AG10803 (cell line): ENCODE measurements at regions not wholly inside any gene's neighbourhood (a gene's known extent, or its start where the extent isn't known, plus 50 kb on each side); places are given as distances from the start of the nearest gene placed in this dataset.
"Not testable (repeated sequence)": the region's sequence is repeated elsewhere in the genome, so short reads cannot be mapped to it uniquely, and the experiment has no call there.

ENCODE experiments used
- DNase-seq: peaks from one replicate; pipeline ENCODE4 v3.0.0; 2010; ENCODE audit warnings: low read depth
- H3K4me3 ChIP-seq: 2 replicates; pipeline ENCODE4 v1.5.1; 2011; ENCODE audit warnings: mild to moderate bottlenecking, low read length, control low read depth
- TF ChIP-seq, protein P1 (sequence below): conservative IDR thresholded peaks from 2 replicates; pipeline ENCODE4 v1.5.1; 2011; ENCODE audit warnings: mild to moderate bottlenecking, low read length, control low read depth, inconsistent platforms

DNA sequence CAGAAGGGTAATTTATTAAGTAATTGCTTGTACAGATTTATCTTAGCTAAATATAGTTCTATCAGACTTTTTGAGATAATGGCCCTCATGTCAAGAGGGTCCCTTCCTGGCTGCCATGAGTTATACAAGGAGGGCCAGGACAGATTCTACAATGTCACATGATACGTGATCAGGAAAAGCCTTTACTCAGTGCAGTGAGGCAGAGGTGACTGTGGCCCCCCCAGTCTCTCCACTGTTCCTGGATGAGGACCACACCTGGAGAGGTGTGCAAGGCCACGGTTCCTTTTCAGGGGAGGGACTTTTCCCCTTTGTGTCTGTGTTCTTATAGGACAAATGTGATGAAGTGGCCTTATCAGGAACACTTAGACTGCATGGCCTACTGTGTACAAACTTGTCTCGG lies 54.3 kb upstream of the LRCH1 start:
- no peak overlapping the region for H3K4me3 ChIP-seq
- no peak for DNase-seq
- TF ChIP-seq, protein P1, sequence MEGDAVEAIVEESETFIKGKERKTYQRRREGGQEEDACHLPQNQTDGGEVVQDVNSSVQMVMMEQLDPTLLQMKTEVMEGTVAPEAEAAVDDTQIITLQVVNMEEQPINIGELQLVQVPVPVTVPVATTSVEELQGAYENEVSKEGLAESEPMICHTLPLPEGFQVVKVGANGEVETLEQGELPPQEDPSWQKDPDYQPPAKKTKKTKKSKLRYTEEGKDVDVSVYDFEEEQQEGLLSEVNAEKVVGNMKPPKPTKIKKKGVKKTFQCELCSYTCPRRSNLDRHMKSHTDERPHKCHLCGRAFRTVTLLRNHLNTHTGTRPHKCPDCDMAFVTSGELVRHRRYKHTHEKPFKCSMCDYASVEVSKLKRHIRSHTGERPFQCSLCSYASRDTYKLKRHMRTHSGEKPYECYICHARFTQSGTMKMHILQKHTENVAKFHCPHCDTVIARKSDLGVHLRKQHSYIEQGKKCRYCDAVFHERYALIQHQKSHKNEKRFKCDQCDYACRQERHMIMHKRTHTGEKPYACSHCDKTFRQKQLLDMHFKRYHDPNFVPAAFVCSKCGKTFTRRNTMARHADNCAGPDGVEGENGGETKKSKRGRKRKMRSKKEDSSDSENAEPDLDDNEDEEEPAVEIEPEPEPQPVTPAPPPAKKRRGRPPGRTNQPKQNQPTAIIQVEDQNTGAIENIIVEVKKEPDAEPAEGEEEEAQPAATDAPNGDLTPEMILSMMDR: no peak

DNA sequence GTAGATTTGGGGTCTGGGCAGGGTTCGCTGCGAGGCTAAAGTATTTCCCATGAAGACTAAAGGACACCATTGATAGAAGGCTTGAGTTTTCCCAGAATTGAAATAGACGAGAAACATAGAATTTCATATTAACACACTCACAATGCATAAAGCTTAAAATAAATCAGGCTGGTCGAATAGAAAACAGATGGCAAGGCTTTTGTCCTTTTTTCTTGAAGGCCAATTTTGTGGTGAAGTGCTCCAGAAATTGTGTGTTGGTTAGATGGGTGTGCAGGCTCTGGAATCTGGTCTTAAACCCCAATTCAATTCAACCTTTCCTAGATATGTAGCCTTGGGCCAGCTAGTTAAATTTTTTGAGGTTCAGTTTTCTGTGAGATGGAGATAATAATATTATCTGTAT lies 56.9 kb upstream of the LRCH1 start:
- H3K4me3 ChIP-seq: peak overlapping the region; percentile 20; the same call in 1 of the 2 replicates
- TF ChIP-seq, protein P1: no peak

DNA sequence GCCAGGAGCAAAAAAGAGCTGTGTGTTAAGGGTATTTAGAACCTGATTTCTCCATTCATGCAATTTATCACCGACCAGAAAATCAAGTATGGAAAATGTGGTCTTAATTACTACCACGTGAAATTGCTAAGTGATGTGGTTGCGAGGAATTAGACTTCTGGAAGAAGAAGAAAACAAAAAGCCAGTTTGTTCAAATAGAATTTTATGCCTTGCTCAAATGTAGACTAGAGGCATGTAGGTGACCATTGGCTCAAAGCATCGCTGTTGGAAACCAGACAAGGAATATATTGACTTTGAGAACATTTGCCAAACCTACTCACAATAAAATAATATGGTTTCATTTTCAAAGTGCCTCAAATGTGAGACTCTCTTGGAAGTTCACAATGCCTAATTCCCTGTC lies 57.3 kb upstream of the LRCH1 start:
- peak overlapping the region; percentile 20 for H3K4me3 ChIP-seq
- TF ChIP-seq, protein P1: no peak
- peak; percentile 63 for DNase-seq

More for the DNA sequence above, 56.9 kb upstream of the LRCH1 start:
- peak; percentile 40 for DNase-seq

DNA sequence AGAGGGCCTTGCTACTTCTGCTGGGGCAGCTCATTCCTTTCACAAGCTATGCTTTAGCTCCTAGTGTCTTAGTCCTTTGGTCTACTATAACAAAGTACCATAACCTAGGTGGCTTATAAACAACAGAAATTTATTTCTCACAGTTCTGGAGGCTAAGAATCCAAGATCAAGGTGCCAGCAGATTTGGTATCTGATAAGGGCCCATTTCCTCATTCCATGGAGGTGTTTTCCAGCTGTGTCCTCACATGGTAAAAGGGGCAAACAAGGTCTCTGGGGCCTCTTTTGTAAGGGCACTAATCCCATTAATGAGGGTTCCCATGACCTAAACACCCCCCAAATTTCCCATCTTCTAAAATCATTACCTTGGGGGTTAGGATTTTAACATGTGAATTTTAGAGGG lies 57.9 kb upstream of the LRCH1 start:
- no peak overlapping the region for H3K4me3 ChIP-seq
- TF ChIP-seq, protein P1: no peak
- no peak for DNase-seq

DNA sequence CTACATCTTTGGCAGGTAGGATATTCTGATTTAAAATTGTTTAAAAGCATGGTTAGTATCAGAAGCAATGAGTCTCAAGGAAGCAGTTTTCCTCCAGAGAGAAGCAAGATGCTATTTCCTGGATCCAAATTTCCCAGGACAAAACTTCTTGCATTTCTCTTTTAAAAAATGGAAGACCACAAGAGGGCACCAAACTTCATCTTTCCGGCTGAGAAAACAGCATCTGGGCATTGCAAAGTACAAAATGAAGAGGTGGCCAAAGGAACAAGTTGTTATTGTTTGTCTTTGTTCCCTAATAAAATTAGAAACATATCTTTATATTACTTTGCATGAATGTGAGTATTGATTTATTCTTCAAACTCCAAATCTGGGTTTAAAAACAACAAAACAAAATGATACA lies 60.0 kb upstream of the LRCH1 start:
- peak; percentile 59 for DNase-seq
- H3K4me3 ChIP-seq: no peak overlapping the region
- TF ChIP-seq, protein P1: peak; percentile 70

DNA sequence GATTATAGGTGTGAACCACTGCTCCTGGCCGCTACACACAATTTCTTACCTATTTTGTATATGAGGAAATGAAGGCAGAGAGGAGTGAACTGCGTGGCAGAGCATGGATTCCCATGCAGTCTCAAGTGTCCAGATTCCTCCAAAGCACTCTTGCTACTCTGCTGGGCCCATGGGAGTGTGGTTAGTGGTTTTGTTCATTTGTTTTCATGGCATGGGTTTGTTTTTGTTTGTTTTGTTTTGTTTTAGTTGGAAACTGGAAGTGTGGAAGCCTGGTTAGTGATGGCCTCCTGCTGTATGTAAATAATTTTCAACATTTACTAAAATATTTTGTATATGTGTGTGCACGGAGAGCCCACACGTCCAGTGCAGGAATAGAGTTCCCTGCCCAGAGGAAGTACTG lies 61.3 kb upstream of the LRCH1 start:
- H3K4me3 ChIP-seq: no peak overlapping the region
- TF ChIP-seq, protein P1: no peak
- no peak for DNase-seq

DNA sequence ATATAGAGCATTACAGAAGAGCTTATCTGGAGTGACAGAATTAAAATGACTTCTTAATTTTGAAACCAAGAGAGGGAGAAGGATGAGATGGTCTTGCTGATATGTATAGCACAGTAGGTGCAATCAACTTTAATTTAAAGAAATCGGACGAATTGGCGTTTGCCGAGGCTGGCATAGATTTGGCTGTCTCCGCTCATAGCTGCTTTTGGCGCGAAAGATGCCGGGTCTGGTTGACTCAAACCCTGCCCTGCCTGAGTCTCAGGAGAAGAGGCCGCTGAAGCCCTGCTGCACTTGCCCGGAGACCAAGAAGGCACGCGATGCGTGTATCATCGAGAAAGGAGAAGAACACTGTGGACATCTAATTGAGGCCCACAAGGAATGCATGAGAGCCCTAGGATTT lies 62.3 kb upstream of the LRCH1 start:
- not testable (repeated sequence) for H3K4me3 ChIP-seq, DNase-seq

DNA sequence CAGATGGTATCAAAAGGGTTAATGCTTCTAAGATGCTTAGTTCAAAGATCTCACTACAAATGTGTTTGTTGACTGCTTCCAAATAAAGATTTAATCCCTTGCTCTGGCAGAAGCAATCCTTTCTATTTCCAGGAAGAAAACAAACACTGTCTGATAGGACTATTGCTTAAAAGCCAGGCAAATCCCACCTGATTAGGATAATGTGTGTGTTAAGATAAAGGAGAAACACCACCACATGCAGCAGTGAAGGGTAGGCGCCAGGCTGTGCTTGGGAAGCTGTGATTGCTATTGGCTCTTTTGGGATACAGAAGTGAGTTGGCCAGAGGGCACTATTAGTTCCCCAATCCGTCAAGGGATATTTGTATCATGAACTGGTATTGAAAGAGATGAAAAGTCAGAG lies 62.8 kb upstream of the LRCH1 start:
- peak overlapping the region; percentile 2; the same call in 1 of the 2 replicates for H3K4me3 ChIP-seq
- TF ChIP-seq, protein P1: no peak
- DNase-seq: no peak
